Fibroblast of mammary gland (primary cell): ENCODE measurements at regions not wholly inside any gene's neighbourhood (a gene's known extent, or its start where the extent isn't known, plus 50 kb on each side); places are given as distances from the start of the nearest gene placed in this dataset.

Source experiments
- DNase-seq: peaks from one replicate; pipeline ENCODE4 v3.0.0-alpha.2; 2010; ENCODE audit warnings: low read depth
- H3K4me3 ChIP-seq: 2 replicates; pipeline ENCODE4 v1.5.1; 2011; ENCODE audit warnings: low read depth, mild to moderate bottlenecking, low read length, moderate library complexity; ENCODE audit not compliant: control insufficient read depth
- CTCF ChIP-seq: conservative IDR thresholded peaks from 2 replicates; pipeline ENCODE4 v1.5.1; 2011; ENCODE audit warnings: low read depth, low read length, inconsistent platforms; ENCODE audit not compliant: control insufficient read depth, insufficient read depth

GRCh38 chr7:91351374-91351773 is 87.1 kb downstream of the FZD1 start:
- no peak for TF ChIP-seq CTCF
- peak; percentile 58 for DNase-seq
- H3K4me3 ChIP-seq: no peak overlapping the region

GRCh38 chr7:91352091-91352490 is 87.9 kb downstream of the FZD1 start:
- no peak for DNase-seq
- no peak for TF ChIP-seq CTCF

GRCh38 chr7:91353848-91354247 is 89.6 kb downstream of the FZD1 start:
- no peak overlapping the region for H3K4me3 ChIP-seq
- no peak for TF ChIP-seq CTCF
- DNase-seq: no peak

More at GRCh38 chr7:91352091-91352490, 87.9 kb downstream of the FZD1 start:
- no peak overlapping the region for H3K4me3 ChIP-seq

- no peak for DNase-seq
- H3K4me3 ChIP-seq: no peak overlapping the region
- no peak for TF ChIP-seq CTCF
These were observed 91.6 kb downstream of the FZD1 start for GRCh38 chr7:91355695-91356435.

GRCh38 chr7:91356915-91357314 is 92.7 kb downstream of the FZD1 start:
- no peak overlapping the region for H3K4me3 ChIP-seq
- DNase-seq: no peak
- TF ChIP-seq CTCF: no peak

- H3K4me3 ChIP-seq: no peak overlapping the region
- TF ChIP-seq CTCF: no peak
- peak; percentile 61 for DNase-seq
These were observed 93.1 kb downstream of the FZD1 start for GRCh38 chr7:91357379-91357778.

GRCh38 chr7:91357901-91358300 is 93.7 kb downstream of the FZD1 start:
- peak; percentile 62 for DNase-seq
- TF ChIP-seq CTCF: no peak
- H3K4me3 ChIP-seq: no peak overlapping the region
